Fibroblast of pulmonary artery (primary cell): ENCODE measurements at regions not wholly inside any gene's neighbourhood (a gene's known extent, or its start where the extent isn't known, plus 50 kb on each side); places are given as distances from the start of the nearest gene placed in this dataset.
A peak's percentile ranks its signal among the peaks of the same experiment; 100 is the strongest.

Experiments
- DNase-seq: peaks from one replicate; pipeline ENCODE4 v3.0.0-alpha.2; 2010; ENCODE audit warnings: low read depth
- H3K4me3 ChIP-seq: replicated peaks from 2 replicates; pipeline ENCODE4 v1.5.1; 2011; ENCODE audit warnings: low read depth, mild to moderate bottlenecking, control low read depth, low read length, moderate library complexity
- TF ChIP-seq, protein P1 (sequence below): IDR thresholded peaks from 2 replicates; pipeline ENCODE4 v1.5.1; 2011; ENCODE audit warnings: mild to moderate bottlenecking, control low read depth, low read length, inconsistent platforms; ENCODE audit errors: missing control alignments

- TF ChIP-seq, protein P1, sequence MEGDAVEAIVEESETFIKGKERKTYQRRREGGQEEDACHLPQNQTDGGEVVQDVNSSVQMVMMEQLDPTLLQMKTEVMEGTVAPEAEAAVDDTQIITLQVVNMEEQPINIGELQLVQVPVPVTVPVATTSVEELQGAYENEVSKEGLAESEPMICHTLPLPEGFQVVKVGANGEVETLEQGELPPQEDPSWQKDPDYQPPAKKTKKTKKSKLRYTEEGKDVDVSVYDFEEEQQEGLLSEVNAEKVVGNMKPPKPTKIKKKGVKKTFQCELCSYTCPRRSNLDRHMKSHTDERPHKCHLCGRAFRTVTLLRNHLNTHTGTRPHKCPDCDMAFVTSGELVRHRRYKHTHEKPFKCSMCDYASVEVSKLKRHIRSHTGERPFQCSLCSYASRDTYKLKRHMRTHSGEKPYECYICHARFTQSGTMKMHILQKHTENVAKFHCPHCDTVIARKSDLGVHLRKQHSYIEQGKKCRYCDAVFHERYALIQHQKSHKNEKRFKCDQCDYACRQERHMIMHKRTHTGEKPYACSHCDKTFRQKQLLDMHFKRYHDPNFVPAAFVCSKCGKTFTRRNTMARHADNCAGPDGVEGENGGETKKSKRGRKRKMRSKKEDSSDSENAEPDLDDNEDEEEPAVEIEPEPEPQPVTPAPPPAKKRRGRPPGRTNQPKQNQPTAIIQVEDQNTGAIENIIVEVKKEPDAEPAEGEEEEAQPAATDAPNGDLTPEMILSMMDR: no peak
- no peak for DNase-seq
- H3K4me3 ChIP-seq: no peak overlapping the region
Measured at GRCh38 chr18:26778054-26778393, 87.5 kb downstream of the AQP4 start.

GRCh38 chr18:26777351-26778053, 88.0 kb downstream of the AQP4 start:
- H3K4me3 ChIP-seq: no peak overlapping the region
- TF ChIP-seq, protein P1: no peak
- DNase-seq: peak; percentile 52

DNA sequence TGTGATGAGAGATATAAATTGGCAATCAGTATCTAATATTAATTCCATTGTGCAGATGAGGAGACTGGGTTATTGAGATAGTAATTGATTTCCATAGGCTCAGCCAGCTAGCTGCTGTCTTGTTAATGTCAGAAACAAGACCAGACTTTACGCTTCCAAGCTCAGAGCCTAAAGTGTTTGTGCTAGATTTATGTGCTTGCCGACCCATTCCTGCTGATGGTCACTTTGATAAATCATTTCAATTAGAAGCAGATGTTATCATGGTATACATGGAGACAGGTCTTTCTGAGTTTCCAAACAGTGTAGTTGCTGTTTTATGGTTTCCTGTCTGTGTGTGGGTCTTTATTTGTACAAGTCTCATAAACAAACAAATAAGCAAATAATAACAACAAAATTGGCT, 92.8 kb downstream of the AQP4 start:
- no peak overlapping the region for H3K4me3 ChIP-seq
- no peak for DNase-seq
- TF ChIP-seq, protein P1: no peak

- peak; percentile 11 for DNase-seq
- TF ChIP-seq, protein P1: peak; percentile 36
- H3K4me3 ChIP-seq: no peak overlapping the region
Measured at GRCh38 chr18:26771524-26771923, 94.0 kb downstream of the AQP4 start.

- DNase-seq: no peak
- TF ChIP-seq, protein P1: no peak
- H3K4me3 ChIP-seq: no peak overlapping the region
Measured at GRCh38 chr18:26768385-26768784, 97.1 kb downstream of the AQP4 start.

DNA sequence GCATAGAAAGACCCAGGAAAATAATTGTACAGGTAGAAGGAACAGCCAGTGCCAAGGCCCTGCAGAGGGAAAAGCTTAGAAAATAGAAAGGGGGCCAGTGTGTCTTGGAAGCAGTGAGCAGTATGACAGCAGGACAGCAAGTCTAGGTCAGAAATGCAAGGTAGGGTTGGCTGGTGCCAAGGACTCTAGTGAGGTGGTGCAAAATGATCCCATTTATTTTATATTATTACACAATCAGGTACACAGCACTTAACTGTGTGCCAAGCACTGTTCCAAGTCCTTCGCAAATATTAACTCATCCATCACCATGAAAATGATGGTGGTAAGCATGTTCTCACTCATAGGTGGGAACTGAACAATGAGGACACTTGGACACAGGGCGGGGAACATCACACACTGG, 100.0 kb downstream of the AQP4 start:
- no peak for DNase-seq
- TF ChIP-seq, protein P1: no peak
- no peak overlapping the region for H3K4me3 ChIP-seq

DNA sequence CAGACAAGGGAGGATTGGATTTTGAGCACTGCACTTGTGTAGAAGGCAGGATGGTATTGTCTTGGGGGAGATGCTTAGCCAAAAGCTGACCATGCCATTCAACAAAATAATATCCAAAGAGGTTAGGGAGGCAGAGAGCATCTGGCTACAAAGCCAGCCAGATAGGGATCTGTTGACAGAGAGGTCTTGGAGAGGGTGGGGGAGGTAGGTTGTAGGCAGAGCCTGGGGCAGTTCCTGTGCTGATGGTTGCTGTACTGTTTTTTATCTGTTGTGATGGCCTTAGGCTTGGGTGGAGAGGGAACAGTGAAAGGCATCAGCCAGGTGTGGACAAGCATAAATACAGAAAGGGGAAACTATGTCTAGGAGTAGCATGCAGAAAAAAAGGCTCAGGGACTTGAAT, 100.9 kb downstream of the AQP4 start:
- TF ChIP-seq, protein P1: no peak
- DNase-seq: no peak

More for the DNA sequence above, 100.9 kb downstream of the AQP4 start:
- H3K4me3 ChIP-seq: no peak overlapping the region
